Stomach (tissue), 8 donors: ENCODE measurements at regions not wholly inside any gene's neighbourhood (a gene's known extent, or its start where the extent isn't known, plus 50 kb on each side); places are given as distances from the start of the nearest gene placed in this dataset.
A peak's percentile ranks its signal among the peaks of the same experiment; 100 is the strongest.

Experiments used
- DNase-seq, 2 donors: peaks; one replicate each; pipeline versions ENCODE4 v3.0.0 to v3.0.0-alpha.2; 2013 to 2019
- H3K27ac ChIP-seq, 5 donors: fragments of 200-600 bp in 4 of 5; sonication (generic) in 4 of 5; one replicate each; pipeline ENCODE4 v1.5.1; 2013 to 2019; ENCODE audit warnings: mild to moderate bottlenecking in 1 of 5, moderate library complexity in 1 of 5
- H3K27me3 ChIP-seq, 3 donors: fragments of 200-600 bp; sonication (generic); one replicate each; pipeline ENCODE4 v1.5.1; 2017 to 2019; ENCODE audit warnings: mixed run types in 1 of 3
- H3K36me3 ChIP-seq, 4 donors: fragments of 200-600 bp; sonication (generic); 1 replicate in 3 of 4; 2 replicates in 1 of 4; pipeline ENCODE4 v1.5.1; 2016 to 2019
- H3K4me1 ChIP-seq, 4 donors: fragments of 200-600 bp; sonication (generic); one replicate each; pipeline ENCODE4 v1.5.1; 2016 to 2019
- H3K4me3 ChIP-seq, 4 donors: fragments of 200-600 bp; sonication (generic) in 3 of 4; one replicate each; pipeline ENCODE4 v1.5.1; 2016 to 2019; ENCODE audit warnings: mild to moderate bottlenecking in 1 of 4
- H3K9me3 ChIP-seq, 4 donors: fragments of 200-600 bp; sonication (generic); one replicate each; pipeline ENCODE4 v1.5.1; 2016 to 2019
- CTCF ChIP-seq, 7 experiments: fragments of 450-650 bp in 4 of 7; fragments of 200-600 bp in 3 of 7; sonication (generic) in 3 of 7; IDR thresholded peaks; one replicate each; pipeline ENCODE4 v1.5.1; 2016 to 2019; ENCODE audit warnings: antibody characterized with exemption in 7 of 7, control low read depth in 2 of 7, mild to moderate bottlenecking in 1 of 7
- EP300 ChIP-seq: sonication (generic); formaldehyde crosslinking; IDR thresholded peaks from one replicate; pipeline ENCODE4 v1.6.1; 2017; ENCODE audit warnings: antibody characterized with exemption
- POLR2A ChIP-seq, 4 donors: fragments of 450-650 bp; IDR thresholded peaks; one replicate each; pipeline ENCODE4 v1.6.1; 2016; ENCODE audit warnings: antibody characterized with exemption in 4 of 4, control low read depth in 2 of 4, mild to moderate bottlenecking in 1 of 4, moderate library complexity in 1 of 4
- POLR2AphosphoS5 ChIP-seq, 3 donors: sonication (generic); formaldehyde crosslinking; IDR thresholded peaks; one replicate each; pipeline ENCODE4 v1.6.1; 2016; ENCODE audit warnings: antibody characterized with exemption in 3 of 3
- WGBS, 5 donors: extraction: QIAGEN DNeasy Blood & Tissue Kit in 3 of 5; methylation state at CpG; one replicate each; pipeline versions ENCODE4 v1.1.5 to v1.1.7; 2013 to 2018; 5-methylcytosine and 5-hydroxymethylcytosine counted together
- intact Hi-C: fragments of 100-400 bp; cut with DNase I; formaldehyde crosslinking; loops from one replicate; pipeline ENCODE4 v1.15.1; 2023; ENCODE audit warnings: low total_unique reads
- donor health status: healthy with polysubstance abuse.
- donor health status: Bipolar disorder and iron deficiency.
- donor health status: healthy.

DNA sequence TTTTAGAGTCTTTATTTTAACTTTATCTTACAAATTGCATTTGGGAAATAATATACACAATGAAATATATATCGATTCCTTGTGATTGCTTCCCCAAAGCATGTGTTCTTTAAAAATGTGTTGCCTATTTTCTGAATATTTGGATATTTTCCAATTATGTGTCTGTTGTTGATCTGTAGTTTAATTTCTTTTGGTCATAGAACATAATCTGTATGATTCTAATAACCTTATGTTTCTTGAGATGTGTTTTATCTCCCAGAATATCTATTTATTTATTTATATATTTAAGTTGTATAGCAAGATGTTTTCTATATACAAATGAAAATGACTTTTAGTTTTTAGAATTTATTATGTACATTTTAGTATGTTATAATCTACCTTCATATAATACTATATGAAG, 710.8 kb upstream of the PCDH20 start:
- no peak for DNase-seq
- intact Hi-C loops: no loop called here
- Histone ChIP-seq H3K27me3 (no peaks in the 10 kb centered on the region), H3K36me3 (no peaks in the 10 kb centered on the region), H3K9me3 (peaks cover 0 to 2% (median under 1%) of the 10 kb centered on the region in 4 donors), H3K27ac (no peak overlapping the region), H3K4me3 (no peak overlapping the region), H3K4me1 (no peaks in the 10 kb centered on the region)
- no peak for TF ChIP-seq CTCF (IDR thresholded peaks at IDR 0.05)
- TF ChIP-seq POLR2AphosphoS5 (IDR thresholded peaks at IDR 0.05): no peak
- TF ChIP-seq EP300: no peak
- TF ChIP-seq POLR2A (IDR thresholded peaks at IDR 0.05): no peak
- 85 to 98% (median 94%) methylated on average over 1 of the region's 1 CpG for WGBS, 5 donors

DNA sequence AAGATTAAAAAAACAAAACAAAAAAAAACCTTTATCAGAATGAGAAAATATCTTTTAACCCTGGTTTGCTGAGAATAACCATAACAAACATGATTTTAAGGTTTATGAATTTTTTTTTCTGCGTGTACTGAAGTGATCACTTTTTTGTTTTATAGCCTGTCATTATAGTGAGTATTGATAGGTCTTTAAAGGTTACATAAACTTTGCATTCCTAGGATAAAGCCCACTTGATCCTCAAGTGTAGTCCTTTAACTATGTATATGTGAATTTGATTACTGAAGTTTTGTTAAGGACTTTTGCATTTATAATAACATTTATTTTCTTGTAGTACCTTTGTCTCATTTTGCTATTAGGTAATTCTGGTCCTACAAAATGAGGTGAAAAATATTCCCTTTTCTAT, 709.8 kb upstream of the PCDH20 start:
- no peak overlapping the region for H3K4me3 ChIP-seq
- 56 to 77% (median 61%) methylated on average over 1 of the region's 1 CpG for WGBS, 5 donors
- TF ChIP-seq EP300 (no peak), POLR2A (IDR thresholded peaks at IDR 0.05) (no peak)

DNA sequence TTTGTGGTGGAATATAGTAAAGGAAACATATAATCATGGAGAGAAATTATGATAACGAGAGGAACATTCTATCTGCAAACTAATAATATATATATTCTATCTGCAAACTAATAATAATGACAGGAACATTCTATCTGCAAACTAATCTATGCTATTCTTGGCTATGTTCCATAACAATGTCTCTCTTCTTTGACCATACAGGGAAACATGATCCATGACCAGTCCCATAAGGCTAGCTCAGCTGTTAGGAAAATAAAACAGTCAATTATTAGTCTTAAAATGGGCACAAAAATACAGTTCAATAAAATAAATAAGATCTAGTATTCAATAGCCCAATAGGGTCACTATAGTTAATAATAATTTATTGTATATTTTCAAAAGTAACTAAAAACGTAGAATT, 707.8 kb upstream of the PCDH20 start:
- DNase-seq: no peak
- H3K4me3 ChIP-seq: no peak overlapping the region
- no peaks in the 10 kb centered on the region for H3K36me3 ChIP-seq
- no peaks in the 10 kb centered on the region for H3K4me1 ChIP-seq
- intact Hi-C loops: no loop called here
- no peaks in the 10 kb centered on the region for H3K27me3 ChIP-seq
- no peaks in the 10 kb centered on the region for H3K9me3 ChIP-seq
- no peak for TF ChIP-seq EP300
- no peak for TF ChIP-seq POLR2AphosphoS5 (IDR thresholded peaks at IDR 0.05)
- no peak for TF ChIP-seq POLR2A (IDR thresholded peaks at IDR 0.05)
- TF ChIP-seq CTCF (IDR thresholded peaks at IDR 0.05): no peak
- H3K27ac ChIP-seq: no peak overlapping the region
- 57 to 81% (median 65%) methylated on average over 2 of the region's 2 CpGs for WGBS, 5 donors

More for the DNA sequence above, 709.8 kb upstream of the PCDH20 start:
- intact Hi-C loops: no loop called here
- Histone ChIP-seq H3K4me1 (no peaks in the 10 kb centered on the region), H3K27me3 (no peaks in the 10 kb centered on the region), H3K27ac (no peak overlapping the region), H3K9me3 (no peaks in the 10 kb centered on the region), H3K36me3 (no peaks in the 10 kb centered on the region)
- no peak for DNase-seq

DNA sequence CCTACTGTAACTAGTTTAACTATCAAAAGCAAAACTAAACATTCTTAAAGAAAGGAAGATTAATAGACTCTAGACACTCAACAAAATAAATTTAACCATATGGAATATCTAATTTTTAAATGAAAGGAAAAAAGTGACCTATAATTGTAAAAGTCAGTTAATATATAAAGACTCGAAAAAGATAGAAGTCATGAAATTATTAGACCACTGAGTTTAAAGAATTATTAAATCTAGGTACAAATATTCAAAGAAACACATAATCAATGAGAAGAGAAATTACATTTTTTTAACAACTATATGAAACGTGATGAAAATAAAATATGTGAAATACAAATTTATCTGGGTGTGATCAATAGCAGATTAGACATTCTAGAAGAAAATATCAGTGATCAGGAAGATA, 706.8 kb upstream of the PCDH20 start:
- Histone ChIP-seq H3K4me3 (no peak overlapping the region), H3K9me3 (no peaks in the 10 kb centered on the region), H3K27ac (no peak overlapping the region), H3K4me1 (no peaks in the 10 kb centered on the region), H3K27me3 (no peaks in the 10 kb centered on the region), H3K36me3 (no peaks in the 10 kb centered on the region)
- no peak for DNase-seq
- intact Hi-C loops: no loop called here
- TF ChIP-seq POLR2AphosphoS5 (IDR thresholded peaks at IDR 0.05) (no peak), EP300 (no peak), CTCF (IDR thresholded peaks at IDR 0.05) (no peak), POLR2A (IDR thresholded peaks at IDR 0.05) (no peak)
- WGBS, 5 donors: 57 to 76% (median 66%) methylated on average over 2 of the region's 2 CpGs

DNA sequence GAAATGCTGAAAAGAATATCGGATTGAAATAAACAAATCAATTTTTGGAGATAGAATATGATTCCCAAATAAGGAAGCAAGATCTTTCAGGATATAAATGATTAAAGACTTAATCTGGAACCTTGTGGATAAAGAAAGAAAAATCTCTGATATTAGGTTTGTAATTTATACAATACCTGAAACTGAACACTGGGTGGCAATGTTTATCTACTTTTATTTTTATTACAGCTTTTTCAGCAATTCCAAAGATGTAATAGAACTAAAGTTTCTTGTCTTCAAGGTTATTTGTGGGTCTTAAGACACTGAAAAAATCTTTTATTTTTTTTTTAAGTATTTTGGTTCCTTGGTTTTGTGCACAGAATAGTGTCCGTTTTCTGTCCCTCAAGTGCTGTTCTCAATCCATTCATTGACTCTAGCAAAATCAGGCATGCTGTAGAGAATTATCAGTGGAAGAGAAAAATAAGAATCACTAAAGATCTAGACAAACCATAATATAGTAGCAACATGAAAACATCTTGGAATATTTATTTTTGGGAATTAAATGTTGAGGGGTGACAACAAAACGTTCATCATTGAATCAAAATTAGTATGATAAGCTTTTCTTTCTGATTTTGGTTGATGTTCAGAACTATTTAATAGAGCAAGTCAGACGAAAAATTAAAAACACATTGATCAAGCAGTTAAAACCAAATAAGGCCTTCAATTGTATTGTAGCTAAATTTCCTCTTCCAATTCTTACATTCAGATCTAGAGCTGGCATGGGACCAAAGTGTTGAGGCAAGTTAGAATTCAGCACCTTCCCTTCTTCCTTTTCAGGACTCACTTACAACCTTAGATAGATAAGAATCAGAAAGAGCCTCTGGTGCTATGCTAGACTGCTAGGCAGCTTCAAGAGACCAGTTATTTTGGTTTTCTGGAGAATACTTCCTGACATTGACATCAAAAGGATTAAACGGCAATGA, 704.4 kb upstream of the PCDH20 start:
- Histone ChIP-seq H3K27ac (no peak overlapping the region), H3K27me3 (no peaks in the 10 kb centered on the region), H3K36me3 (no peaks in the 10 kb centered on the region), H3K4me3 (no peak overlapping the region), H3K4me1 (no peaks in the 10 kb centered on the region), H3K9me3 (no peaks in the 10 kb centered on the region)
- DNase-seq: peak in 1 of 2 donors; percentile 30
- 43 to 63% (median 54%) methylated on average over 5 of the region's 5 CpGs for WGBS, 5 donors
- TF ChIP-seq POLR2A (IDR thresholded peaks at IDR 0.05) (no peak), CTCF (IDR thresholded peaks at IDR 0.05) (peak in 3 of 7 experiments; percentile 12 to 22 (median 17)), EP300 (no peak), POLR2AphosphoS5 (IDR thresholded peaks at IDR 0.05) (no peak)
- intact Hi-C loops: no loop called here
